GM12891 (cell line): ENCODE measurements at regions not wholly inside any gene's neighbourhood (a gene's known extent, or its start where the extent isn't known, plus 50 kb on each side); places are given as distances from the start of the nearest gene placed in this dataset.

Experiments used
- PAX5 ChIP-seq: IDR thresholded peaks from 2 replicates; pipeline ENCODE4 v1.6.1; 2011; ENCODE audit warnings: low read length, moderate library complexity, mild to moderate bottlenecking; ENCODE audit not compliant: insufficient read depth, severe bottlenecking
- POLR2A ChIP-seq: IDR thresholded peaks from 2 replicates; pipeline ENCODE4 v1.6.1; 2011; ENCODE audit warnings: low read depth, low read length, control low read depth
- POU2F2 ChIP-seq: IDR thresholded peaks from 2 replicates; pipeline ENCODE4 v1.6.1; 2011; ENCODE audit warnings: low read depth, mild to moderate bottlenecking, control low read depth, low read length, moderate library complexity
- TAF1 ChIP-seq: IDR thresholded peaks from 2 replicates; pipeline ENCODE4 v1.6.1; 2011; ENCODE audit warnings: low read depth, low read length, control low read depth

DNA sequence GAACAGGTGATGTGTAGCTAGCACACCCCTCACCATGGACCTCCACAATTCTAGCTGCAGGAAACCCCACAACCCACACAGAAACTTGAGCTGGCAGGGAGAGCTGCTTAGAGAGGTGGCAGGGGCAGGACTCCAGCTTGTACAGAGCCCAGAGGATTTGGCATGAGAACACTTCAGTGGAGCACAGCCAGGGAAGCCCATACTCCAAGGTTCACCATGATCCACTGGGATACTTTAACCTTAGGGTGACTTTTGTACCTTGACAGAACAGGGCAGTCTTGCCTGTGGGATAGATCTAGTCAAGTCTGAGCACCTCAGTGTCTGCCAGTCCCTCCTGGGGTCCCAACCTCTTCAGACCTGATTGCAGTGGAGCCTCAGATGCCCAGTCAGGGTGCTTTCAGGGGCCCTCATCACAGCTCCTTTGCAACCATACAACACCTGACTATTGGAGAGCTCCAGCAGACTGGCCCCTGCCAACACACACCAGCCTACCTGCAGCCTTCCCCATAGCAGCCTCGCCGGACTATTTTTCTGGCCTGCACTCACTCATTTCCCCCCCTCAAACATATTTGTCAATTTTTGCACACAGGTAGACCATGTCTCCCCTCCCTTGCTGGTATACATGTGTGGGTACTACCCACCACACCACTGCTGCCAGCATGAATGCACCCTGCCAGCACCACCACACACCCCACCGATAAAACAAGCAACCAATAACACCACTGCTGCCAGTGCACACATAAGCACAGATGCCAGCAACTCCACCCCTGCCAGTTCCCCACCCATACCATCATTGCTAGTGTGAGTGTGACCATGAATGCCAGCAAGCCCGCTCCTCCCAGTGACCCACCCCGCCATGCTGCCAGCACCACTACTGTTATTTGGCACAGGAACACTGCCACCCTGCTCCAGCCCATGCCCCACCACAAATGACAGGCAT, 56.0 kb upstream of the CDX4 start:
- TF ChIP-seq PAX5 (no peak), POLR2A (no peak), TAF1 (no peak), POU2F2 (no peak)
